Islet of Langerhans (tissue), 1 donor: ENCODE measurements at regions not wholly inside any gene's neighbourhood (a gene's known extent, or its start where the extent isn't known, plus 50 kb on each side); places are given as distances from the start of the nearest gene placed in this dataset.
"Not testable (repeated sequence)": the region's sequence is repeated elsewhere in the genome, so short reads cannot be mapped to it uniquely, and the experiment has no call there.

ENCODE experiments used
- FAIRE-seq: peaks from one replicate; lab custom pipeline; 2011; peaks lifted over from hg19 to GRCh38; lab: Jason Lieb, UNC

- no peak for FAIRE-seq
Observed at GRCh38 chr10:55747244-55747643, 613.8 kb downstream of the ZWINT start.

- peak; percentile 95 for FAIRE-seq
Observed at GRCh38 chr10:55746002-55746401, 615.1 kb downstream of the ZWINT start.

GRCh38 chr10:55742487-55742886 is 618.6 kb downstream of the ZWINT start:
- FAIRE-seq = no peak

- FAIRE-seq = peak; percentile 95
Observed at GRCh38 chr10:55740767-55741166, 620.3 kb downstream of the ZWINT start.

- FAIRE-seq = no peak
Observed at GRCh38 chr10:55740110-55740509, 620.9 kb downstream of the ZWINT start.

GRCh38 chr10:55734112-55734511 is 626.9 kb downstream of the ZWINT start:
- no peak for FAIRE-seq

GRCh38 chr10:55704950-55705349 is 656.1 kb downstream of the ZWINT start:
- no peak for FAIRE-seq

- FAIRE-seq = no peak
Observed at GRCh38 chr10:55668326-55668922, 692.6 kb downstream of the ZWINT start.

- FAIRE-seq = no peak
Observed at GRCh38 chr10:55653531-55653930, 707.5 kb downstream of the ZWINT start.

- FAIRE-seq = no peak
Observed at GRCh38 chr10:55641601-55642000, 719.5 kb downstream of the ZWINT start.

GRCh38 chr10:55631071-55631654 is 729.9 kb downstream of the ZWINT start:
- no peak for FAIRE-seq

GRCh38 chr10:55630491-55631056 is 730.5 kb downstream of the ZWINT start:
- no peak for FAIRE-seq

- no peak for FAIRE-seq
Observed at GRCh38 chr10:55629793-55630490, 731.1 kb downstream of the ZWINT start.

GRCh38 chr10:55628260-55628701 is 732.8 kb downstream of the ZWINT start:
- FAIRE-seq = no peak

- no peak for FAIRE-seq
Observed at GRCh38 chr10:55627501-55628051, 733.5 kb downstream of the ZWINT start.

GRCh38 chr10:55601690-55602478 is 759.2 kb downstream of the ZWINT start:
- FAIRE-seq = not testable (repeated sequence)

GRCh38 chr10:55551603-55552002 is 750.6 kb upstream of the PCDH15 start:
- FAIRE-seq = no peak

GRCh38 chr10:55550236-55550635 is 749.2 kb upstream of the PCDH15 start:
- no peak for FAIRE-seq

GRCh38 chr10:55537497-55537896 is 736.5 kb upstream of the PCDH15 start:
- not testable (repeated sequence) for FAIRE-seq

GRCh38 chr10:55519264-55519663 is 718.2 kb upstream of the PCDH15 start:
- FAIRE-seq = no peak

- not testable (repeated sequence) for FAIRE-seq
Observed at GRCh38 chr10:55518416-55518815, 717.4 kb upstream of the PCDH15 start.

GRCh38 chr10:55509168-55509567 is 708.1 kb upstream of the PCDH15 start:
- FAIRE-seq = no peak
